ENCODE measurements at regions not wholly inside any gene's neighbourhood (a gene's known extent, or its start where the extent isn't known, plus 50 kb on each side); places are given as distances from the start of the nearest gene placed in this dataset.

DNA sequence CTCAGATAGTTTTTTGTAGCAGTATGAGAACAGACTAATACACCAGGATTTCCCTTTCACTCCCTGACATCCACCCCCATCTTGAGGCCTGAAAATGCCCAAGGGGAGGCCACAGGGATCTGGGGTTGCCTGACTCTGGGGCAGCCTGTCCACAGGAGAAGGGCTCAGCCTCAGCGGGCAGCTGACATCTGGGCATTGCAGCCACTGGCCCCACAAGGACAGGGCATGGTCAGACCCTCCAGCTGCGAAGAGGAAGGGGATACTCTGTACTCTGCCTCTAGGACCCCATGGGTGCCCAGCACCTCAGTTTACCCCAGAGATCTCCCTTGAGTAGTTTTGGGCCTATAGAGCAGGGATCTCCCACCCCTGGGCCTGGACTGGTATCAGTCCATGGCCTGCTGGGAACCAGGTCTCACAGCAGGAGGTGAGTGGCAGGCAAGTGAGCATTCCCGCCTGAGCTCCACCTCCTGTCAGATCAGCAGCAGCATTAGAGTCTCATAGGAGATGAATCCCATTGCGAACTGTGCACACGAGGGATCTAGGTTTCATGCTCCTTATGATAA lies 138.9 kb downstream of the HMX1 start:
- TF ChIP-seq TAF1 (IDR thresholded peaks at IDR 0.05; ENCODE audit: low read depth, low read length) (no peak), CTCF (IDR thresholded peaks at IDR 0.05; ENCODE audit: control extremely low read depth in 1 of 3, insufficient read depth in 1 of 3, low read depth in 1 of 3, low read length in 3 of 3) (no peak), CEBPB (IDR thresholded peaks at IDR 0.05; ENCODE audit: low read depth, low read length) (no peak), POLR2AphosphoS5 (IDR thresholded peaks at IDR 0.05; ENCODE audit: low read depth, low read length) (no peak), SIN3A (conservative IDR thresholded peaks at IDR 0.05 in 1 of 2, IDR thresholded peaks at IDR 0.05 in 1 of 2; ENCODE audit: low read depth in 1 of 2, low read length in 2 of 2) (no peak), USF2 (IDR thresholded peaks at IDR 0.05; ENCODE audit: low read length) (no peak), MAX (IDR thresholded peaks at IDR 0.05) (no peak)

All from H1 (cell line).